ENCODE measurements at regions not wholly inside any gene's neighbourhood (a gene's known extent, or its start where the extent isn't known, plus 50 kb on each side); places are given as distances from the start of the nearest gene placed in this dataset.

DNA sequence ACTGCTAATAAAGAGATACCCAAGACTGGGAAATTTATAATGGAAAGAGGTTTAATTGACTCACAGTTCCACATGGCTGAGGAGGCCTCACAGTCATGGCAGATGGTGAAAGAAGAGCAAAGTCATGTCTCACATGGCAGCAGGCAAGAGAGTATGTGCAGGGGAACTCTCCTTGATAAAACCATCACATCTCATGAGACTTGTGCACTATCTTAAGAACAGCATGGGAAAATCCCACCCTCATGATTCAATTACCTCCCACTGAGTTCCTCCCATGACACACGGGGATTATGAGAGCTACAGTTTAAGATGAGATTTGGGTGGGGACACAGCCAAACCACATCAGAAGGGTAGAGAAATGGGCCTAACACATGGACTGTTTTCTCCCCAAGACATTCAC is 156.3 kb downstream of the CCDC71L start:
- no peak for TF ChIP-seq POLR2A (IDR thresholded peaks at IDR 0.05)
- TF ChIP-seq, protein P1, sequence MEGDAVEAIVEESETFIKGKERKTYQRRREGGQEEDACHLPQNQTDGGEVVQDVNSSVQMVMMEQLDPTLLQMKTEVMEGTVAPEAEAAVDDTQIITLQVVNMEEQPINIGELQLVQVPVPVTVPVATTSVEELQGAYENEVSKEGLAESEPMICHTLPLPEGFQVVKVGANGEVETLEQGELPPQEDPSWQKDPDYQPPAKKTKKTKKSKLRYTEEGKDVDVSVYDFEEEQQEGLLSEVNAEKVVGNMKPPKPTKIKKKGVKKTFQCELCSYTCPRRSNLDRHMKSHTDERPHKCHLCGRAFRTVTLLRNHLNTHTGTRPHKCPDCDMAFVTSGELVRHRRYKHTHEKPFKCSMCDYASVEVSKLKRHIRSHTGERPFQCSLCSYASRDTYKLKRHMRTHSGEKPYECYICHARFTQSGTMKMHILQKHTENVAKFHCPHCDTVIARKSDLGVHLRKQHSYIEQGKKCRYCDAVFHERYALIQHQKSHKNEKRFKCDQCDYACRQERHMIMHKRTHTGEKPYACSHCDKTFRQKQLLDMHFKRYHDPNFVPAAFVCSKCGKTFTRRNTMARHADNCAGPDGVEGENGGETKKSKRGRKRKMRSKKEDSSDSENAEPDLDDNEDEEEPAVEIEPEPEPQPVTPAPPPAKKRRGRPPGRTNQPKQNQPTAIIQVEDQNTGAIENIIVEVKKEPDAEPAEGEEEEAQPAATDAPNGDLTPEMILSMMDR (IDR thresholded peaks at IDR 0.05): no peak
- TF ChIP-seq POLR2AphosphoS5 (IDR thresholded peaks at IDR 0.05): no peak
- no peak for TF ChIP-seq EP300 (IDR thresholded peaks at IDR 0.05)

Data from sigmoid colon (tissue), 4 donors.